GM19351 (cell line): ENCODE measurements at regions not wholly inside any gene's neighbourhood (a gene's known extent, or its start where the extent isn't known, plus 50 kb on each side); places are given as distances from the start of the nearest gene placed in this dataset.

Experiments used
- ATAC-seq: cut with Tn5 transposase; IDR thresholded peaks from one replicate; pipeline ENCODE4 v1.9.1; 2021; ENCODE audit warnings: mild to moderate bottlenecking, moderate library complexity; ENCODE audit not compliant: unreplicated experiment

DNA sequence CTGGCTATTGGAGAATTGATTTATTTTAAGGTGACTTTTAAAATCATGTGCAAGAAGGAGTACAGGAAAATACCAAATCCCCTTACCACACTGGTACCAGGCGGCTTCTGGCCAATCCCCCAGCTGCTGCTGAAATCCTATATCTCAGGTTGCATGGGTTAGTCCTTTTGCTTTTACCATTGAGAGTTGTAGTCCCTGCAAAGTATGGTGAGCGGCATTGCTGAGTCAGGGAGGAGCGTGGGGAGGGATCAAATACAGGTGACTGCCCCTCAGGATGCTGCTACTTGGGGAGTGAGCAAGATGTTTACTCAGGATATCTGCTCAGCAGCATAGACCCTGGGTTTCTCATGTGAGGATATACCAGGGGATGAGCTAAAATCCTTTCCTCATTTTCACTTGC lies 131.9 kb upstream of the STAC start:
- ATAC-seq, result no peak

DNA sequence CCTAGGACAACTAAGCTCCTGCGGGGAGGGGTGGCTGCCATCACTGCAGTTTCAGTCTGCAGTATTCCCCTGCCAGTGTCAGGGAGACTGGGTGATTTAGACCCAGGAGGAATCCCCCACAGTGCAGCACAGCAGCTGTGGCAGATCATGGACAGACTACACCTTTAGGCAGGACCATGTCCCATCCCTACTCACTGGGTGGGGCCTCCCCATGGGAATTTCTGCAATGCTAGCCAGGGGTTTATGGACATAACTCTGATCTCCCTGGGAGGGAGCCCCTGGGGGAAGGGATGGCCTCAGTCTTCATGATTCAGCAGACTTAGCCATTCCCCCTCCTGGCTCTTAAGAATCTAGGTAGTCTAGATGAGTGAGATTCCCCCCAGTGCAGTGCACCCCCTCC lies 130.1 kb upstream of the STAC start:
- ATAC-seq, result no peak

DNA sequence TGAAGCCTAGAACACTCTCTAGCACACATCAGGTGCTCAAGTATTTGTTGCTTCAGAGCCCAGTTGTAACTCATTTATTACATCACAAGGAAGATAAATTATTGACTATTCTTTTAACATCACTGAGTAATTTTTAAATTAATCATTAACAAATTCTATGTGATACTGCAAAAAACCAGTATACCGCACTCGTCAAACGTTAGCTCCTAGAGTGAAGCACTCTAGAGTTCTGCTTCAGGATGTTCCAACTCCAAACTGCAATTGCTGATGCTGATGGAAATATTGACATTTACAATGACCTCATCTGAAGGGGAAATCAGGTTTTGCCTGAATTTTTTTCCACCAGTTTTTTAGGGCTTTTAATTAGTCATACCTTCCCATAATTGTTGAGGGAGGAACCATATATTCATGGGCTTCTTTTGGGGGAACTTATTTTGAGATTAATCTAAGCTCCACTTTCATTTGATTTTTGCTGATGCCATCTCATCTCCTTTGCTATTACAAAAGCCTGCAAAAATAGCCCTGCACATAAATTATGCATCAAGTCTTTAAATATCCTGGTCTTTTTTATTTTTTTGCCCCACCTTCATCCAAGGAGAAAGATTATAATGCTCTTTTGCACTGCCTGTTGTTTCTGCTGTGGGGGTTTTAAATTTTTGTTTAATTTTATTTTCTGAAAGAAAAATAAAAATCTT lies 123.0 kb upstream of the STAC start:
- no peak for ATAC-seq

DNA sequence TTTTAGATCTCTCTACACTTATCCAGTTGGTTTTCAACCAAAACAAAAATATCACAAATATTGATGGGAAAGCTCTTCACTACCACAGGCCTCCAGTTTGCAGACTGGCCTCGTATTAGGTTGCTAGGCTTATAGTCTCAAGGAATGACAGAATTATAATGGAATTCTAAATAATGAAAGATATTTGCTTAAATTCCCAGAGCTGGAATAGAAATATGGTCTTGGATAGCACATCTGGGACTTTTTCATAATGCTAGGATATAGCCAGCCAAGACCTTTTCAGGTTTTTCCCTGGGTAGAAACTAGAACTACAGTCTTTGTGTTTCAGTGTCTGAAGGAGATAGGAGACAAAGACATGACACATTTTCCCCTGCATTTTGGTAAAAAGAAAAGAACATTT lies 121.9 kb upstream of the STAC start:
- ATAC-seq, result no peak

DNA sequence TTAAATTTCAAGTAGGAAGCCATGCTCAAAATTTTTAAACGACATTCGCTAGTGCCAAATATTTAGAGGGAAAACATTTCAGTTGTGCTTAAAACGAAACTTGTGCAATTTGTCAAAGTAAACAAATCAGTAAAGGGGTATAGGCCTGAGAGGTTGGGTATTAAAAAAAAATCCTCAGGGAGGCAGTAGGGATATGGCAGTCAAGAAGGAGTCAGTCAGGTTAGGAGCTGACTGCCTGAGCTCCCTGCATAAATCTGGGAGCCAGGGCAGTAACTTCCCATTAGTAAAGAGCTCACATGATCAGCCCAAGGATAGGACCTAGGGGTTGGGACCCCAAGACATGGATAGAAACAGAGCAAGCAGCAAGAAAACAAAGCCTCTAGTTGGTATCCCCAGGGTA lies 120.7 kb upstream of the STAC start:
- no peak for ATAC-seq

DNA sequence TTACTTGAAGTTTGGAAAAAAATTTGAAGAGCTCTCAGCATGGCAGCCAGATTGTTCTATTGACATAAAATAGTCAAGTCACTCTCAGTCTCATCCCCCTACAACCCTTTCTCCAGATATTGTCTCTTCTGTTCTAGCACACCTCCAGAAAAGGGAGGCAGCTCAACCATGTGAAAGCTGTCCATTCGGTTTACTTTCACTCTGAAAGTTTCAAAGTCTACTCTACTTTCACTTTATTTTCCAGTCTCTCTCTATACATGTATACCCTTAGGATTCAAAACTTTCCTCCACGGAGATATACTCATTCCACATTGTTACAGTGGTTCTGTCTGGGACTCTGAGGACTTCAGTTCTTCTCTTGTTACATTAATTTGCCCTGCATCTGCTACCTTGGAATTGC lies 111.0 kb upstream of the STAC start:
- ATAC-seq, result no peak

DNA sequence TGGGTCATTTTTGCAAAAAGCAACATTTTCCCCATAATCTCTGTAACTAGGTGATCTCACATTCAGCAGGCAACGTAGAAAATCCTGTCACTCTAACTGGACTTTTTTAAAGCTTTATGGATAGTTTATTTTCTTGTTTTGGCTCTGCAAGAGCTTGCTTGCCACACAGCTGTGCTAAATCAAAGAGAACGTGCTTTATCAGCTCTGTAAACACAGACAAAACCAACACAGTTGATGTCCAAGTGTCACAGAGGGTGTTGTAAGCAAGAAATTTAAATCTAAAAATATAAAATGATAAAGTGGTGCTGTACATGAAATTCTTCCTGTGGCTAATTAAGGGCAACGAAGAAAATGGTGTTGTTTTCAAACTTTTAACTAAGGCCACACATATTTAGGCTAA lies 97.5 kb upstream of the STAC start:
- ATAC-seq, result no peak

DNA sequence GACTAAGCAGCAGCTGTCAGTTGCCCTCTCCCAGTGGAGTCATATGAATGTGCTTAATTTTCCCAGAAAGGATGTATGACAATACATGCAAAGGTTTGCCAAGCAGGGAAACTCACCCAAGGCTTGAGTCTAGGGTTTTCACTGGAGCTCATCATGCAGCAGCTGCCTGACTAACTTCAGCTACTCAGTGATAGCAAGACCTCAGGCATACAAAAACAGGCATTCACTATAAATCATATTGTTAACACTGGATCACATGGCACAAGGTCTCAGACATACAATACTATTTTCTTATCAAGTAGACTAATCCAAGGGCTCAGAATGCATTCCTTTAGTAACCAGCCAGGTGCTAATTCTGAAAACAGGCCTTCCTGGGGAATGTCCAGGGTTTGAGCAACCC lies 85.0 kb upstream of the STAC start:
- no peak for ATAC-seq

DNA sequence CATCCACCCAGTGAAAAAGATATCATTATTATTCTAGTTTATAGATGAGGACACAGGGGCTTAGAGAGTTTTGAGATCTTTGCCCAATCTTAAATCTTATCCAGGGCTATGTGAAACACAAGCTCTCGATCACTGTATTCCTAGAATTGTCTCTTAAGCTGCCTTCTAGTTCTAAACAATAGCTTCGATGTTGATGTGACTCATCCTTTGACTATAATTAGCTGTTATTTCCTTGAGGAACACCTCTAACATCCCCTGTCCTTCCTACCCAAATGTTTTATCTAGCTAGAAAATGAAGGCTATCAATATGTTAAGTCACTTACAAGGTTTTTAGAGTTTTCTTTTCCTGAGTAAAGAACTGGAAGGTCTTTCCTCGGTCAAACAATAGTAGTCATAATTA lies 83.1 kb upstream of the STAC start:
- no peak for ATAC-seq

DNA sequence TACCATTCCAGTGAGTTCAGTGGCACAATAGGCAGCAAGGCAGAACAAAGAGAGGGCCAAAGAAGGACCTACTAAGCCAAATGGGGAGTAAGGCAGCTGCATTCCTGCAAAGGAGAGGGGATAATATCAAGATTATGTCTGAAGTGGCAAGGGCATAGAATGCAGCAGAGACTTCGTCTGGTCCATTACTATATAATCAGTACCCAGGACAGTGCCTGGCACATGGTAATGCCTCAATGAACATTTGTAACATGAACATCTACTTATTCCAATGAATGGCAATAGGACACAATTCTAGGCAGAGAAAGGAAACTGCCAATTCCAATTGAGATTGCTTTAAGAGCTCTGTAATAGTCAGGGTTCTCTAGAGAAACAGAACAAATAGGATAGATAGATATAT lies 82.1 kb upstream of the STAC start:
- no peak for ATAC-seq

DNA sequence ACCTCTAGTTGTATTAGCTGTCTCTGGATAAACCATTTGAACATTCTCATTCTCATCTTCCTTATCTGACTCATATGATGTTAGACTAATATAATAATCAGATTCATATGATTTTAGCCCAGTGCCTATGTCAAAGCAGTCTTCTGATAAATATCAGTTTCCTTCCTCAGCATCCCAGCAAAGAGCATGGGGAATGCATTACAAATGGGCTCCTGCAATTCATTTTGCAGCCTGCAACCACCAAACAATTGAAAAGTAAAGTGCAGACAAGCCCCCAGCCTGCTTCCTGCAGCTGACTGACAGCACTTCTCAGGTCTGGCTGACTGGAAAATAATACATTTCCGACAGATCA lies 78.2 kb upstream of the STAC start:
- no peak for ATAC-seq

DNA sequence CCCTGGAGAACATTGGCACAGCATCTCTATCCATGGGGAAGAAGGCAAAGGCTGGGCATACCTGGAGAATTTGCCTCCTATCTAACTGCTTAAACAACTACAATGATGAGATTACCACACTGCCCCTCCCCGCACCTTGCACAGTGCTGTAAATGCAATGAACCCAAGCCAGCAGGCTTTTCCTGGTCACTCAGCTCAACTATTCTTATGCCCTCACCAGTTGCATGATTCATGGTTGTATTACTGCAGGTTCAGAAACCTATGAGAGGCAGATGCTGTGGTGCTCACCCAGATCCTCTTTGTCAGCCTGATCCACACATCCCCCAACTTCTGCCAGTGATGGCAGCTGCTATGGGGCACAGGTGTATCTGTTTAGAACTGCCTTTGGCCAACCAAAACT lies 77.7 kb upstream of the STAC start:
- ATAC-seq, result no peak

DNA sequence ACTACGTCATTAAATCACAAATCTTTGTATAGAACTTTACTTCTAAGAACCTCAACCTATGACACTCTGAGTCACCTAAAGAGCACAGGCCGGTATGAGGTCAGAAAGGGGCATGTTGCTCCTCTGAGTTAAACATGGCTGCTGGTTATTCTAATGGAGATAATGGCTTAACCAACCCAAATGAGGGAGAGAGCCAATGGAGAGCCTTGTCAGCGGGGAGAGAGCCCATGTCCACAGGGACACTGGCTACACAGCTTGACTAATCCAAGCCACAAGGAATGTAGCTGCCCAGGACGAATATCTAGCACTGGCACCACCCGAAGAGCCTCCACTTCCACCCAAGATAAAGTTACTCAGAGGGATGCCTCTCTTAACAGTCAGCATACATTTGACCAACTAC lies 77.0 kb upstream of the STAC start:
- ATAC-seq, result no peak

DNA sequence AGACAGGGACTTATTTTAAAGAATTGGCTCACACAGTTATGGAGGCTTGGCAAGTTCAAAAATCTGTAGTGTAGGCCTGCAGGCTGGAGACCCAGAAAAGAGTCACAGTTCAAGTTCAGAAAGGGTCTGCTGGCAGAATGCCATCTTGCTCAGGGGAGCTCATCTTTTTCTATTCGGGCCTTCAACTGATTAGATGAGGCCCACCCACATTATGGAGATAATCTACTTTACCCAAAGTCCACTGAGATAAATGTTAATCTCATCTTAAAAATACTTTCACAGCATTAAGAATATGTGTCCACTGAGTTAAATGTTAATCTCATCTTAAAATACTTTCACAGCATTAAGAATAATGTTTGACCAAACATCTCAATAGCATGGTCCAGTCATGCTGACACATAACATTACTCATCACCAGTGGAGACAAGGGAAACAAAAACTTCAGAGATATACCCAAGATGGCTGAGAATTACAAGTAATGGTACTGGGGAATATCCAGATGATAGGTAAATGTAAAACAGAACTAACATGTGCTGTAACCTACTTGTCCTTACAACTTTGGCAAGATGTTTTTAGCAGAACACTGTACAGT lies 74.3 kb upstream of the STAC start:
- ATAC-seq, result no peak

DNA sequence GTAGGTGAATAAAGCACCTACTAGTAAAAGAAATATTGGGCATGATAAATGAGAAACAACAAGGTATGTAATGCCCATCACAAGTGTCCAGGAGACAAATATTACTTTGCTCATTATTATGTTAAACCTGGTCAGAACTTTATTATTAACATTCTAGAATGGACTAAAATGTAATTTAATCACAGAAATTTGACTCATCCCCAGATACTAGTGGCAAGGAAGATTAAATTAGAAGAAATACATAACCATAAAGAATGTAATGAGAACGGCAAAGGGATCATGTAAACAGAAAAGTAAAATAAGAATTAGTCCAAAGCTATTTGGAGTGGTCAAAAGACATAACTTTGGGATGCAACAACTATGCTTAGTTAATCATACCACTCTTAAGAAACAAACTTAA lies 71.2 kb upstream of the STAC start:
- no peak for ATAC-seq

DNA sequence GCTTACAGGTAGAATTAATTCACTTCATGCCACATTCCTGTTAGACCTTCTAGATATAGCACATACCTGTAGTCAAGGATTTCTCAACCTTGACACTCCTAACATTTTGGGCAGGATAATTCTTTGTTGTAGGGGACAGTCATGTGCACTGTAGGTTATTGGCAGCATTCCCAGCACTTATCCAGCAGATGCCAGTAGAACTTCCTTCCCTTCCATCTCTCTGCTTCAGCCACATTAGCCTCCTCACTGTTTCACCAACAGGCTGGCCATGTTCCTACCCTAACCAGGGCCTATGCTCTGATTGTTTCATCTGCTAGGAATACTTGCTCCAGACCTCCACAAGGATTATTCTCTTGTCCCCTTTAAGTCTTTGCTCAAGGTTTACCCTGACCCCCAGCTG lies 68.0 kb upstream of the STAC start:
- no peak for ATAC-seq

DNA sequence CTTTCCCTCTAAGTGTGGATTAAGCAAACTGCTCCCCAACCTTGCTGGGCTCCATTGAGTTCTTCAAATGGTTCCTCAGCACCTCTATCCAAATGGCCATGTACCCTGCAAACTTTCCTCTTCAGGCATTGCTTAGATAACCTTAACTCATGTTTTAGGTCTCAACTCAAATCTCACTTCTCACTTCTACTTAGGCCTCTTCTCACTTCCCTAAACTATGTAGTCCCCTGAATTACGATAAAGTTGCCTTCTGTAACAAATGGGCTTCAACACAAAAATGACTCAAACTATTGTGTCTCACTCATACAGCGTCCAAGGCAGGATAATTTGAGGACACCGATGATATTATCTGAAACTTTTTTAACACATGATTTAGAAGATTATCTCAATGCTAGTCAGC lies 62.4 kb upstream of the STAC start:
- peak; percentile 93 for ATAC-seq

DNA sequence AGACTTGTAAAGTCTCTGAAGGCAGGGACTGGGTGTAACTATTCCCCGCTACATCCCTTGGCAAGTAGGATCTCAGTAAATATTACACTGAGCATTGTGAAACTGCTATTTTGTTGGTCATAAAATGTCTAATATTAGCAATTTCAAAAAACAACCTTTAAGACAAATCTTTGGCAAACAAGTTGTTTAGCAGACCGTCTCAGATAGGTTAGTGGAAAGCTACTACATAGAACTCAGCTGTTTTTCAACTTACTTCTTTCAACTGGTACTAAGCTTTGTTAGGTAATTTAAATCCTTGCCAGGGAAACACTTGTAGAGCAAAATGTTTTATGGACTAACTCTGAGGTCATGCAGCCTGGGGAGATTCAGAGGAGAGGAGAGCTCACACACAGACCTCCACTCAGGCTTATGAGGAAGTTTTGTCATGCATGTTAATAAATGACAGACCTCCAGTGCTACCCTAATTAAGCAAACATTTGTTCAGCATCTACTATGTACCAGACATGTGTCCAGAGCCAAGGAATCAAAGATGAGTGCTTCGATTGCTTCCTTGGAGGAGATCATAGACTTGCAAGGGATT lies 61.6 kb upstream of the STAC start:
- ATAC-seq, result no peak

DNA sequence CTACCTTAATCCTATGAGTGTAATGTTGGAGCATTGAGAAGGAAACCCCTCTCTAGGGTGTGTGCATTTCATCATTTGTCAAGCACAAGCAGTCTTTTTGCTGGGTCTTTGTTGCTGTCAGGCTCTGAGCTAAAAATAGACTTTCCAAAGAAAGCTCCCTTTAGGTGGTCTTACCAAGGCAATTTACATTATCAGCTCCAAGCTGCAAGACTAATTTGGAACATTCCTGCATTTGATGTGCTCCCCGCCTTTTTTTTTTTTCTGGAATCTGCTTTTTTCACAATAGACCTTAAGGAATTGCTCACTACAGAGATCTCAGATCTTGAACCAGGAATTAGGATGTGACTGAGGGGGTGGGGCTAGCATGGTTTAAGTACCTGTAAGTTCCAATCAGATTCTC lies 60.6 kb upstream of the STAC start:
- ATAC-seq, result no peak
